ENCODE measurements at regions not wholly inside any gene's neighbourhood (a gene's known extent, or its start where the extent isn't known, plus 50 kb on each side); places are given as distances from the start of the nearest gene placed in this dataset.
"Not testable (repeated sequence)": the region's sequence is repeated elsewhere in the genome, so short reads cannot be mapped to it uniquely, and the experiment has no call there.

GRCh38 chr3:89533275-89533674 is 425.9 kb downstream of the EPHA3 start:
- DNase-seq, result no peak

- DNase-seq, result not testable (repeated sequence)
Measured at GRCh38 chr3:89554587-89554986, 447.2 kb downstream of the EPHA3 start.

DNA sequence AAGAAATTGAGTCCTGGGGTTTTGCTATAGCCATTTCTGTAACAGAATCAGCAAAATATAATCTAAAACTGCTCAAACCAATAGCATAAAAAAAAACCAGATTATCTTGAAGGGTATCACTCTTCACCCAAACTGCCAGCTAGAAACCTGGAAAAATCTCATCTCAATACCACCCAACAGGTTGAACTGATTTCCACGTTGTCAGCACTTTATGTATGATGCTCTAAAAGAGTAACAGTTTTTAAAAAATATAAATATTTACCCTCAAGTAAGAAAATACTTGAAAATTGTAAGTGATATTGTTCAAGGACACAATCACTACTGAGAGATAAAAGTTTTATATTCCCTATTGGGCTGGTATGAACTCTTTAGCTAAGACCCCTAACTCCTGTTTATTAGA is 451.3 kb downstream of the EPHA3 start:
- DNase-seq, result no peak

GRCh38 chr3:89560568-89560967 is 453.1 kb downstream of the EPHA3 start:
- no peak for DNase-seq

GRCh38 chr3:89562373-89562772 is 455.0 kb downstream of the EPHA3 start:
- DNase-seq, result no peak

GRCh38 chr3:89565098-89565497 is 457.7 kb downstream of the EPHA3 start:
- DNase-seq, result no peak

GRCh38 chr3:89570465-89570864 is 463.0 kb downstream of the EPHA3 start:
- DNase-seq, result no peak

DNA sequence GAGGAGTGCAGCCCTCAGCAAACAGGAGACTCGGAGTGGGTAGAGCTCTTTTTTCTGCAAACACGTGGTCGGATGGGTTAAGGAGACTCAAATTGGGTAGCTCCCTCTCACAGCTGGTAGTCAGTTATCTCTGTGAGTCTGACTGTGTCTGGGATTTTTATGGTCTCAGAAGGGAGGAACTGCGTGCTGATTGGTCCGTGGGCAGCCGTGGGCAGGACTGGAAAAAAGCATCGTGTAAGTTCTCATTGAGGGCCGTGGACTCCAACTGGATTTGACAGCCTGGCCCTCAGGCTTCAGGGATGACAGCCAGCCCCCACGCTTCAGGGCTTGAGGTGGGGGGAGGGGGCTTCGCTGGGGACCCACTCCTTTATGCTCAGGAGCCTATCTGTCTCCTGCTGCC is 463.9 kb downstream of the EPHA3 start:
- DNase-seq, result peak in 1 of 2 donors; percentile 11

DNA sequence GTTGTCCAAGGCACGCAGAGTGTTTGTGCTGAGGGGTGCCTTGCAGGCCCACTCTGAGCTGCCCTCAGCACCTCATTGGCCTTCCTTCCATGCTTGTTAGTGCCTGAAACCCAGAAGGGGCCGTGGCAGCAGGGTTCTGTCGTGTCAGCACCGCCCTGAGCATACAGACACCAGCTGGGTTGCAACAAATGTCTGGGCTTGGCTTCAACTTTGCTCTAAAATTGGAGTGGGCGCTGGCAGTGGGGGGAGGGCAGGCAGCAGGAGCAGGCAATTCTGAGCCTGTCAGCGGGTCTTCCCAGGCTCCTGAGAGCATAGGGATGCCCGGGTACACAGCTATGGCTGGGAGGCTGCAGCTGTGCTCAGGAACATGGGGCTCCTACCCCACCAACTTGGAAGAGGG is 464.3 kb downstream of the EPHA3 start:
- no peak for DNase-seq

GRCh38 chr3:89572261-89572660 is 464.8 kb downstream of the EPHA3 start:
- no peak for DNase-seq

- DNase-seq, result no peak
Measured at GRCh38 chr3:89576417-89576816, 469.0 kb downstream of the EPHA3 start.

- DNase-seq, result no peak
Measured at GRCh38 chr3:89577637-89578530, 470.5 kb downstream of the EPHA3 start.

- DNase-seq, result no peak
Measured at GRCh38 chr3:89580859-89581258, 473.4 kb downstream of the EPHA3 start.

DNA sequence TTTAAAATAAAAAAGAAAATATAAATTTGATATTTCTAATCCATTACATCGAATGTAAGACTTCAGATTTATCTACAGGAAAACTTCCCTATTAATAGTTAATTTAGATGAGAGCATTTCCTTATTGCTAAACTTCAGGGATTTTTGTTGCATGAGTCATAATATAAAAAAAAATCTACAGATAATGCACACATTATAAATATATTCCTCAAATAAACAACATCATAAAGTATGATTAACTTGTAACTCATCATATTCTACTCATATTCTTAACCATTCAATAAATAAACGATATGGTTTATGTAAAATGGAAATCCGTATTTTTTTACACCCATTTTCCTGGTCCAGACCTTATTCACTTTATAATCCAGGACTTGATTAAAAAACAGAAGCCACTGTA is 477.0 kb downstream of the EPHA3 start:
- no peak for DNase-seq

DNA sequence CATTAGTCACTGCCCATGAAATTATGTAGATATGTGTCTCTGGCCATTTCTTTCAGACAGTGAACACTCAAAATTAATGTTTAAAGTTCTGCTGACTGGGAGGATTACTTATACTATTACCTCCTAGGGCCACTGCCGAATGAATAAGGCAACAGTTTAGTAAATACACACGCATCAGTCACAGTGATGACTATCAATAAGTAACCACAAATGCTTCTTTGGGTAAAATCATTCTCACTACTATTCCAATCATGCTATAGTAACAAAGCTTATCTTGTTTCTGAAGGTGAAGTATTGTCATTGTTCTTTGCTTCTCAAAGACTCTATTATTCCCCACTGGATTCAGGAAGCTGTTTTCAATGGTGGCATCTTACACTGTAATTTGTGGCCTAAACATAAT is 478.8 kb downstream of the EPHA3 start:
- DNase-seq, result peak in 1 of 2 donors; percentile 58

DNA sequence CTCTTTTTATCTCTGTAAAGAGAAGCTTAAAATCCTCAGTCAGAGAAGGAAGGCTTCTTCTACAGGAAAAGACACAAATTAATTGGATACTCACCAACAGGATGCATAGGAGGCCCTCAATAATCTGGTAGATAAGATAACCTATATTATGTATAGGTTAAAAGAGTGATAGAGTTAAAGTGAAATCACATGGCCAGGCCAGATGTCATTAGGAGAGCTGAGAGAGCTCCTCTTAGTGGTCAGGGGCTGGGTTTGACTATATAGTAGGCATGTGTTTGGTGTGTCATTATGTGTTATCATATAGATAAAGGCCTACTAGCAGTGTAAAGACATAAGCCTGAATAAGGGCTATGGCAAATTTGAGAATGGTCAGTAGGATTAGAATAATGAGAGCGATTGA is 479.3 kb downstream of the EPHA3 start:
- no peak for DNase-seq

GRCh38 chr3:89606151-89606550 is 498.7 kb downstream of the EPHA3 start:
- DNase-seq, result no peak

- no peak for DNase-seq
Measured at GRCh38 chr3:89612027-89612426, 504.6 kb downstream of the EPHA3 start.

- no peak for DNase-seq
Measured at GRCh38 chr3:89613241-89613640, 505.8 kb downstream of the EPHA3 start.

DNA sequence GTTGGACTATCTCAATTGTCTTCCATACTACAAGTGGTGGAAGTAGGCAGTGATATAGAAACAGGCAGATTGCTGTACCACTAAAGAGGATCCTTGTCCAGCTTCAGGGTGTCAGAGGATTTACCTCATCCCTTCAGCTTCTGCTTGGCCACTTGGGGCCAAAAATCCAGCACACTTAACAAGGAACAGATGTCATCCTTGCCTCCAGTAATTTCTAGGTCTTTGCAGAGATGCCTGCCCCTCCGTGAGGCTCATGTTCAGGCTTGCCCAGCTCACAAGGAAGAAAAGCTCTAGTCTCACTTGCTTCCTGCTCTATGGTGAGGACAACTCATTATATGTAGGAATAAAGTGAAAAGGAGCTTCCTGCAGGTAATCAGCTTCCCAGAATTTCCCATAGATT is 510.3 kb downstream of the EPHA3 start:
- DNase-seq, result no peak

DNA sequence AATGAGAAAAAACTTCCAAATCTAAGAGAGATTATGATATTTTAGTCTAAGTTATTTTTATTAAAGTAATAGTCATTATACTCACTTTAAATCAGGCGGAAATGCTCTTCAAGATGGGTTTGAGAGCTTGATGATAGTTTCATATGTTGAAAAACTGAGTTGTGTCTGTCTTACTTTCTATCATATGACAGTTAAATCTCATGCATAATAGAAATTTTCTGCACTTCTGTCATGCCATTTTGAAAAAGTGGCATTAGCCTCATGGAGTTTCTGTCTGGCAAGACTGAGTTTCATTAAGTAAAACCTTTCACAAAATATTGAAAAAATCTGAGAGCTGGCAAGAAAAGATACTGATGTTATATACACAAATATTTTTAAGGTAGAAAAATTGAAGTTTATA is 511.8 kb downstream of the EPHA3 start:
- DNase-seq, result no peak

DNA sequence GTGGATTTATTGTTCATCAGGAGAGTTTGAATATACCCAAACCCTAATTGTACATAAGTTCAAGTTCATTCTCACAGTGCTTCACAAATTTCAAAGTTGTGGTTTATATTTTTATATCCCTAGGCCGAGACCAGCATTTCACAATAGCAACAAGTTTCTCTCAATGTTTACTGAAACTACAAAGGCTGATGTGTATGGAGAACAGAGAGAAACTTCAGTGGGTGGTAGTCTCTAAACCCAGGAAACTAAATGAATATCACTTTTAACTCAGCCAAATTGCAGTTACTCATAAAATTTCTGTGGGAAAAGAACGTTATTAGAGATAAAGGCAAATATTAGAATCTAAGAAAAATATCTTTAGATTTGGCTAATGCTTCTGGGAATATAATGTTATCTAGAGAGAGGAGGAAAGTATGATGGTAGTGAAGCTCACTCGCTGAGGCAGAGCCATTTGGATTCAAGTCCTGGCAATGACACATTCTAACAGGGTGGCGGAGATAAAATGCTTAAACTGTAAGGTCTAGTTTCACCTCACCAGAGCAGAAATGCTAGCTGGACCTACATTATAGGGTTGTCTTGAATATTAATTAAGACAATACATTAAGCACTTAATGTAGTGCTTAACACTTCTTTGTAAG is 514.8 kb downstream of the EPHA3 start:
- no peak for DNase-seq

DNA sequence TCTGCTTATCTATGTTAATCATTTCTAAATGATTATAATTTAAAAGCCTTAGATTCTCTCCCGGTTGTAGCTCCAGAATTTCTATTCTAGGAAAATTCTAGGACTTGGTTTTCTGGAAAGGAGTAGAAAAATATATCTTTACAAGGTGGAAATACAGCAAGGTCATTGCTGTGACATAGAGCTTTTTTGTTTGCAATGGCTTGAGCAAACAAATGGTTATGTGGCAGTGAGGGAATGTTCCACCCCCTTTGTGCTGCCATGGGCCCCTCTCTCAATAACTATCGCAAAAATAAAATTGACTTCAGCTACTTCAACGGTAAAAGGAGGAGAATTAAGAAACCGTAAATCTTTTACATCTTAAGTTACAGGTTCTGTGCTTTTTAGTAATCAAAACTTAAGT is 517.1 kb downstream of the EPHA3 start:
- no peak for DNase-seq

DNA sequence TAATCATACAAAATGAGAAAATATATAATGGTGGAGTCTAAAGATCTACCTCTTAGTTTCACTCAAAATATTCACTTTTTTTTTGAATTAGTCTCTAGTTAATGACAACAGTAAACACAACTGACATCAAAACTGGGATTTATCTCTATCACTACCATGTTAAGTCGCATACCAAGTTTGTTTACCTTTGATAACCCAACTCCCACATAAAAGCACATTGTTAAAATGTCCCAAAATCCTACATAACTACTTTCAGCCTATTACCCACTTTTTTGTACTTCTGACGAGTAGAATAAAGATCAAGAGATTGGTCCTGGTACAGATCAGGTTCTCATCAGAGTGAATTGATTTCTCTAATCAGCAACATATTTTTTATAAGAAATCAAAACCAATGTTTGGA is 518.5 kb downstream of the EPHA3 start:
- DNase-seq, result no peak

Measured in hippocampal formation (tissue), 2 donors.